Prostate gland (tissue), 2 donors: ENCODE measurements at regions not wholly inside any gene's neighbourhood (a gene's known extent, or its start where the extent isn't known, plus 50 kb on each side); places are given as distances from the start of the nearest gene placed in this dataset.

Source experiments
- DNase-seq: peaks from one replicate; pipeline ENCODE4 v3.0.0-alpha.2; 2019; ENCODE audit warnings: low spot score
- H3K27ac ChIP-seq, 2 donors: fragments of 200-600 bp; sonication (generic); 2 replicates each; pipeline ENCODE4 v1.5.1; 2017 to 2019
- H3K27me3 ChIP-seq: fragments of 200-600 bp; sonication (generic); replicated peaks from 2 replicates; pipeline ENCODE4 v1.5.1; 2019; ENCODE audit not compliant: insufficient read depth
- H3K36me3 ChIP-seq, 2 donors: fragments of 200-600 bp; sonication (generic); 1 replicate in 1 of 2; 2 replicates in 1 of 2; pipeline versions ENCODE4 v1.5.1 to v1.8.1; 2017 to 2019
- H3K4me1 ChIP-seq: fragments of 200-600 bp; sonication (generic); replicated peaks from 2 replicates; pipeline ENCODE4 v1.5.1; 2019
- H3K4me3 ChIP-seq, 2 donors: fragments of 200-600 bp; sonication (generic); 2 replicates each; pipeline ENCODE4 v1.5.1; 2017 to 2019
- H3K9me3 ChIP-seq: fragments of 200-600 bp; sonication (generic); 2 replicates; pipeline ENCODE4 v1.5.1; 2017
- CTCF ChIP-seq, 4 experiments: fragments of 200-600 bp in 2 of 4; fragments of 450-650 bp in 2 of 4; sonication (generic) in 2 of 4; IDR thresholded peaks; 1 replicate in 3 of 4; 2 replicates in 1 of 4; pipeline ENCODE4 v1.5.1; 2016 to 2019; ENCODE audit warnings: antibody characterized with exemption in 4 of 4, mild to moderate bottlenecking in 2 of 4, moderate library complexity in 2 of 4
- POLR2A ChIP-seq: fragments of 450-650 bp; IDR thresholded peaks from one replicate; pipeline ENCODE4 v1.6.1; 2016; ENCODE audit warnings: antibody characterized with exemption, mild to moderate bottlenecking
- POLR2AphosphoS5 ChIP-seq: sonication (generic); formaldehyde crosslinking; IDR thresholded peaks from one replicate; pipeline ENCODE4 v1.6.1; 2017; ENCODE audit warnings: antibody characterized with exemption
- WGBS: methylation state at CpG from one replicate; pipeline ENCODE4 v1.1.5; 2018; 5-methylcytosine and 5-hydroxymethylcytosine counted together
- intact Hi-C: fragments of 100-400 bp; cut with DNase I; formaldehyde crosslinking; loops from one replicate; pipeline ENCODE4 v1.14.2; 2022

GRCh38 chr1:195337646-195338045 is 1270.6 kb downstream of the KCNT2 start:
- Histone ChIP-seq H3K27me3 (no peaks in the 10 kb centered on the region), H3K4me1 (no peaks in the 10 kb centered on the region), H3K27ac (no peak overlapping the region), H3K36me3 (no peaks in the 10 kb centered on the region), H3K4me3 (no peak overlapping the region), H3K9me3 (no peaks in the 10 kb centered on the region)
- DNase-seq = no peak
- TF ChIP-seq CTCF (IDR thresholded peaks at IDR 0.05) (no peak), POLR2AphosphoS5 (no peak), POLR2A (no peak)
- intact Hi-C loops = no loop called here

- DNase-seq = no peak
- no peaks in the 10 kb centered on the region for H3K36me3 ChIP-seq
Measured at GRCh38 chr1:195336812-195337211, 1271.4 kb downstream of the KCNT2 start.

GRCh38 chr1:195335541-195335940 is 1272.7 kb downstream of the KCNT2 start:
- Histone ChIP-seq H3K27ac (no peak overlapping the region), H3K27me3 (no peaks in the 10 kb centered on the region), H3K36me3 (no peaks in the 10 kb centered on the region), H3K4me3 (no peak overlapping the region), H3K9me3 (no peaks in the 10 kb centered on the region), H3K4me1 (no peaks in the 10 kb centered on the region)
- no peak for DNase-seq
- 77% methylated on average over 4 of the region's 4 CpGs for WGBS
- TF ChIP-seq POLR2AphosphoS5 (no peak), POLR2A (no peak), CTCF (IDR thresholded peaks at IDR 0.05) (no peak)
- intact Hi-C loops = no loop called here

More at GRCh38 chr1:195336812-195337211, 1271.4 kb downstream of the KCNT2 start:
- 44% methylated on average over 1 of the region's 1 CpG for WGBS
- Histone ChIP-seq H3K4me3 (no peak overlapping the region), H3K9me3 (no peaks in the 10 kb centered on the region), H3K27me3 (no peaks in the 10 kb centered on the region), H3K27ac (no peak overlapping the region), H3K4me1 (no peaks in the 10 kb centered on the region)
- intact Hi-C loops = no loop called here
- TF ChIP-seq POLR2AphosphoS5 (no peak), POLR2A (no peak), CTCF (IDR thresholded peaks at IDR 0.05) (no peak)

- 76% methylated on average over 1 of the region's 1 CpG for WGBS
- H3K4me3 ChIP-seq = no peak overlapping the region
- H3K4me1 ChIP-seq = no peaks in the 10 kb centered on the region
- intact Hi-C loops = no loop called here
- no peak overlapping the region for H3K27ac ChIP-seq
- H3K27me3 ChIP-seq = no peaks in the 10 kb centered on the region
- H3K36me3 ChIP-seq = no peaks in the 10 kb centered on the region
- TF ChIP-seq CTCF (IDR thresholded peaks at IDR 0.05) (no peak), POLR2A (no peak), POLR2AphosphoS5 (no peak)
- no peaks in the 10 kb centered on the region for H3K9me3 ChIP-seq
- DNase-seq = no peak
Measured at GRCh38 chr1:195332102-195332501, 1276.1 kb downstream of the KCNT2 start.

GRCh38 chr1:195328681-195329080 is 1279.6 kb downstream of the KCNT2 start:
- 82% methylated on average over 2 of the region's 2 CpGs for WGBS
- Histone ChIP-seq H3K9me3 (no peaks in the 10 kb centered on the region), H3K27ac (no peak overlapping the region), H3K4me3 (no peak overlapping the region), H3K27me3 (no peaks in the 10 kb centered on the region), H3K36me3 (no peaks in the 10 kb centered on the region), H3K4me1 (no peaks in the 10 kb centered on the region)
- no peak for TF ChIP-seq CTCF (IDR thresholded peaks at IDR 0.05)
- no peak for TF ChIP-seq POLR2AphosphoS5
- no peak for TF ChIP-seq POLR2A
- no peak for DNase-seq
- intact Hi-C loops = no loop called here
